CD4-positive, CD25-positive, alpha-beta regulatory T cell (primary cell): ENCODE measurements at regions not wholly inside any gene's neighbourhood (a gene's known extent, or its start where the extent isn't known, plus 50 kb on each side); places are given as distances from the start of the nearest gene placed in this dataset.

Source experiments
- ATAC-seq, 2 donors: fragments of 150-1000 bp; cut with Tn5 transposase; one replicate each; pipeline ENCODE4 v1.10.0; 2021; ENCODE audit warnings: low read depth in 2 of 2, moderate number of reproducible peaks in 2 of 2, moderate library complexity in 1 of 2
- DNase-seq, 3 donors: peaks; one replicate each; pipeline versions ENCODE4 v3.0.0 to v3.0.0-alpha.2; 2012 to 2022; ENCODE audit warnings: mixed read lengths in 1 of 3
- H3K27ac ChIP-seq: one replicate; pipeline ENCODE4 v1.7.0; 2013; ENCODE audit warnings: mild to moderate bottlenecking, low read length; ENCODE audit not compliant: insufficient read depth, poor library complexity, severe bottlenecking
- H3K27me3 ChIP-seq: one replicate; pipeline ENCODE4 v1.7.0; 2013; ENCODE audit warnings: low read length; ENCODE audit not compliant: control insufficient read depth, insufficient read depth
- H3K36me3 ChIP-seq: one replicate; pipeline ENCODE4 v1.7.0; 2013; ENCODE audit warnings: mild to moderate bottlenecking, low read length, moderate library complexity; ENCODE audit not compliant: control insufficient read depth, insufficient read depth
- H3K4me1 ChIP-seq: 2 replicates; pipeline ENCODE4 v1.7.0; 2013; ENCODE audit warnings: mild to moderate bottlenecking, low read length; ENCODE audit not compliant: insufficient read depth, control insufficient read depth, poor library complexity, severe bottlenecking
- H3K4me3 ChIP-seq: one replicate; pipeline ENCODE4 v1.7.0; 2013; ENCODE audit warnings: low read depth, mild to moderate bottlenecking, low read length, moderate library complexity
- H3K9me3 ChIP-seq, 2 experiments: 1 replicate in 1 of 2; 2 replicates in 1 of 2; pipeline ENCODE4 v1.7.0; 2013; ENCODE audit warnings: low read length in 2 of 2, mild to moderate bottlenecking in 1 of 2, moderate library complexity in 1 of 2; ENCODE audit not compliant: control insufficient read depth in 2 of 2
- H3K27ac Mint-ChIP-seq, 3 donors: one replicate each; pipeline ENCODE4 v1.8.0; 2020 to 2022; ENCODE audit warnings: mild to moderate bottlenecking in 3 of 3, mixed read lengths in 3 of 3, moderate library complexity in 2 of 3
- H3K27me3 Mint-ChIP-seq: one replicate; pipeline ENCODE4 v1.8.0; 2022; ENCODE audit warnings: mild to moderate bottlenecking, mixed read lengths
- H3K36me3 Mint-ChIP-seq: one replicate; pipeline ENCODE4 v1.8.0; 2020; ENCODE audit warnings: mixed read lengths
- H3K4me1 Mint-ChIP-seq, 4 donors: one replicate each; pipeline ENCODE4 v1.8.0; 2020 to 2022; ENCODE audit warnings: mixed read lengths in 4 of 4, mild to moderate bottlenecking in 1 of 4
- H3K4me3 Mint-ChIP-seq, 4 donors: one replicate each; pipeline ENCODE4 v1.8.0; 2020 to 2022; ENCODE audit warnings: mild to moderate bottlenecking in 4 of 4, mixed read lengths in 4 of 4, moderate library complexity in 3 of 4
- H3K9me3 Mint-ChIP-seq, 7 donors: one replicate each; pipeline ENCODE4 v1.8.0; 2020 to 2022; ENCODE audit warnings: mixed read lengths in 7 of 7, mild to moderate bottlenecking in 3 of 7, moderate library complexity in 2 of 7

DNA sequence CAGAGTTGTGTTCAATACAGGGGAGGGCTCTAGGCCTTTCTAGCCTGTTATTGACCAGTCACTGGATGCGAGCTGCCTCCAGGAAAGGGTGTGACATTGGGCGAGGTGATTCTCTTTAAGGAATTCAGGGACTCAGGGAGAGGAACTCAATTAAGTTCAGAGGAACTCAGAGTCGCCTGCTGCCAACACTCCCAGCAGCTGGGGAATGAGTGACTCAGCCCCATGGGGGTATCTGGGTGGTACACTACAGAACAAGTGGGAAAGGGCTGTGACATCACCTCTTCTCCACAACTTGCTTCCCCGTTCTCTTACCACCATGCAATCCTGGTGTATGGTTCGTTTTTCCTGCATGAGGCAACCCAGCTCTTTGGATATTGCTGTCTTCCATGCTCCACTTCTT is 50.4 kb upstream of the CYRIA start:
- Histone ChIP-seq H3K36me3 (no peaks in the 10 kb centered on the region), H3K4me1 (no peaks in the 10 kb centered on the region), H3K27me3 (no peaks in the 10 kb centered on the region), H3K9me3 (no peaks in the 10 kb centered on the region), H3K4me3 (no peak overlapping the region), H3K27ac (no peak overlapping the region)
- H3K4me3 Mint-ChIP-seq, result no peak overlapping the region
- no peaks in the 10 kb centered on the region for H3K4me1 Mint-ChIP-seq
- DNase-seq (no peak), ATAC-seq (no peak)
- no peaks in the 10 kb centered on the region for H3K27me3 Mint-ChIP-seq
- H3K36me3 Mint-ChIP-seq, result no peaks in the 10 kb centered on the region
- H3K27ac Mint-ChIP-seq, result no peak overlapping the region
- H3K9me3 Mint-ChIP-seq, result peaks cover 0 to 9% (median 0%) of the 10 kb centered on the region in 7 donors
